H1 (cell line): ENCODE measurements at regions not wholly inside any gene's neighbourhood (a gene's known extent, or its start where the extent isn't known, plus 50 kb on each side); places are given as distances from the start of the nearest gene placed in this dataset.
"Not testable (repeated sequence)": the region's sequence is repeated elsewhere in the genome, so short reads cannot be mapped to it uniquely, and the experiment has no call there.

Source experiments
- BACH1 ChIP-seq: IDR thresholded peaks from 2 replicates; pipeline ENCODE4 v1.6.1; 2012; ENCODE audit warnings: low read length, improper control_type of control experiment
- CHD2 ChIP-seq: IDR thresholded peaks from 2 replicates; pipeline ENCODE4 v1.6.1; 2012; ENCODE audit warnings: low read length, improper control_type of control experiment
- CREB1 ChIP-seq: IDR thresholded peaks from 2 replicates; pipeline ENCODE4 v1.6.1; 2012; ENCODE audit warnings: inconsistent platforms
- CTCF ChIP-seq, 3 experiments: IDR thresholded peaks; 1 replicate in 2 of 3; 2 replicates in 1 of 3; pipeline versions ENCODE4 v1.5.1 to v1.6.1; 2011; ENCODE audit warnings: low read length in 3 of 3, mild to moderate bottlenecking in 3 of 3, inconsistent platforms in 2 of 3, low read depth in 1 of 3, moderate library complexity in 1 of 3; ENCODE audit not compliant: insufficient read depth in 1 of 3; ENCODE audit errors: control extremely low read depth in 1 of 3
- GABPA ChIP-seq: IDR thresholded peaks from 2 replicates; pipeline ENCODE4 v1.6.1; 2011; ENCODE audit warnings: mild to moderate bottlenecking, low read length, moderate library complexity, borderline replicate concordance; ENCODE audit not compliant: insufficient read depth
- JUND ChIP-seq: IDR thresholded peaks from 2 replicates; pipeline ENCODE4 v1.6.1; 2011; ENCODE audit warnings: mild to moderate bottlenecking, improper control_type of control experiment, low read length
- PHF8 ChIP-seq: fragments of 200-600 bp; sonication (generic); conservative IDR thresholded peaks from 2 replicates; pipeline ENCODE4 v1.7.1; 2012; ENCODE audit warnings: low read depth, mild to moderate bottlenecking, inconsistent platforms, low read length, moderate library complexity
- POLR2A ChIP-seq, 2 experiments: IDR thresholded peaks; 1 replicate in 1 of 2; 2 replicates in 1 of 2; pipeline ENCODE4 v1.6.1; 2011; ENCODE audit warnings: low read depth in 2 of 2, low read length in 2 of 2, mild to moderate bottlenecking in 2 of 2; ENCODE audit errors: control extremely low read depth in 1 of 2
- POLR2AphosphoS5 ChIP-seq: IDR thresholded peaks from 2 replicates; pipeline ENCODE4 v1.6.1; 2011; ENCODE audit warnings: low read depth, low read length
- SP4 ChIP-seq: IDR thresholded peaks from 2 replicates; pipeline ENCODE4 v1.6.1; 2012; ENCODE audit warnings: low read length, inconsistent platforms
- SUZ12 ChIP-seq: fragments of 200-600 bp; sonication (generic); IDR thresholded peaks from 2 replicates; pipeline ENCODE4 v1.6.1; 2012; ENCODE audit warnings: mild to moderate bottlenecking, inconsistent platforms, low read length, moderate library complexity, mixed read lengths
- TAF1 ChIP-seq: IDR thresholded peaks from 2 replicates; pipeline ENCODE4 v1.6.1; 2011; ENCODE audit warnings: mild to moderate bottlenecking, low read depth, low read length
- USF2 ChIP-seq: IDR thresholded peaks from 2 replicates; pipeline ENCODE4 v1.6.1; 2011; ENCODE audit warnings: low read length, improper control_type of control experiment
- ZNF274 ChIP-seq: IDR thresholded peaks from 2 replicates; pipeline ENCODE4 v1.7.0; 2012; ENCODE audit warnings: low read length, borderline replicate concordance; ENCODE audit errors: extremely low read depth

- not testable (repeated sequence) for TF ChIP-seq USF2; CTCF (IDR thresholded peaks at IDR 0.05; ENCODE audit: control extremely low read depth in 1 of 3, insufficient read depth in 1 of 3, low read depth in 1 of 3, low read length in 3 of 3); GABPA; POLR2AphosphoS5; SUZ12; CHD2; TAF1; ZNF274; POLR2A (IDR thresholded peaks at IDR 0.05; ENCODE audit: control extremely low read depth in 1 of 2, low read depth in 2 of 2, low read length in 2 of 2); PHF8; BACH1; JUND; SP4; CREB1
Observed at GRCh38 chr20:30579069-30579468, 678.4 kb upstream of the DEFB115 start.
